Heart right ventricle (tissue), 16 donors: ENCODE measurements at regions not wholly inside any gene's neighbourhood (a gene's known extent, or its start where the extent isn't known, plus 50 kb on each side); places are given as distances from the start of the nearest gene placed in this dataset.

Source experiments
- ATAC-seq, 8 donors: fragments of 200-7000 bp; cut with Tn5 transposase; one replicate each; pipeline ENCODE4 v1.9.1; 2020; ENCODE audit warnings: mild to moderate bottlenecking in 8 of 8, moderate library complexity in 8 of 8, moderate number of reproducible peaks in 1 of 8
- DNase-seq, 2 donors: peaks; one replicate each; pipeline ENCODE4 v3.0.0-alpha.2; 2020
- H3K27ac ChIP-seq, 10 donors: fragments of 200-600 bp; sonication (generic) in 2 of 10; one replicate each; pipeline versions ENCODE4 v1.5.0 to v1.8.0; 2020 to 2022; ENCODE audit warnings: mild to moderate bottlenecking in 3 of 10
- H3K27me3 ChIP-seq, 7 donors: fragments of 200-600 bp; one replicate each; pipeline ENCODE4 v1.8.0; 2021 to 2022; ENCODE audit warnings: mild to moderate bottlenecking in 2 of 7
- H3K36me3 ChIP-seq, 9 donors: fragments of 200-600 bp; sonication (generic) in 1 of 9; one replicate each; pipeline versions ENCODE4 v1.5.0 to v1.8.0; 2020 to 2022; ENCODE audit warnings: mild to moderate bottlenecking in 2 of 9
- H3K4me1 ChIP-seq, 9 donors: fragments of 200-600 bp; sonication (generic) in 1 of 9; one replicate each; pipeline versions ENCODE4 v1.5.0 to v1.8.0; 2020 to 2022; ENCODE audit warnings: mild to moderate bottlenecking in 4 of 9
- H3K4me3 ChIP-seq, 10 donors: fragments of 200-600 bp; sonication (generic) in 2 of 10; one replicate each; pipeline versions ENCODE4 v1.5.0 to v1.8.0; 2020 to 2022; ENCODE audit warnings: mild to moderate bottlenecking in 7 of 10, moderate library complexity in 2 of 10
- H3K9me3 ChIP-seq, 11 donors: fragments of 200-600 bp in 10 of 11; sonication (generic) in 2 of 11; one replicate each; pipeline versions ENCODE4 v1.5.0 to v1.8.0; 2013 to 2022; ENCODE audit warnings: mild to moderate bottlenecking in 2 of 11, control low read depth in 1 of 11, moderate library complexity in 1 of 11
- CTCF ChIP-seq, 9 donors: fragments of 200-600 bp; sonication (generic) in 2 of 9; IDR thresholded peaks; one replicate each; pipeline versions ENCODE4 v1.5.0 to v1.8.0; 2021 to 2022; ENCODE audit warnings: antibody characterized with exemption in 9 of 9, mild to moderate bottlenecking in 5 of 9, moderate library complexity in 1 of 9
- WGBS, 2 donors: extraction: QIAGEN DNeasy Blood & Tissue Kit; methylation state at CpG; one replicate each; pipeline ENCODE4 v1.1.7; 2013; ENCODE audit warnings: inconsistent platforms in 1 of 2; 5-methylcytosine and 5-hydroxymethylcytosine counted together
- intact Hi-C, 10 donors: fragments of 100-400 bp; cut with DNase I; formaldehyde crosslinking; loops; one replicate each; pipeline versions ENCODE4 v1.11.1 to v1.14.2; 2022
- donor health status: Arrhythmogenic right ventricular cardiomyopathy.
- donor health status: ischemic (EF 13 %, LVEDD 7.1; RV severe dilation, severe dysfunction).
- donor health status: healthy with polysubstance abuse.
- donor health status: DM: no; HTN: yes; CAD: no.
- donor health status: DM: no; HTN: no; CAD: no.
- donor health status: ischemic (EF 25% LVEDD 6.9; RV normal size, moderate dysfunction).
- donor health status: ischemic (EF 25% LVEDD 5.7; RV mildly dilated, moderate dysfunction).
- donor health status: healthy.
- donor health status: DM: yes; HTN: yes; CAD: no.
- donor health status: Ischemic cardiomyopathy.
- donor health status: ischemic (EF 35%, LVEDD 5.7; RV mildly dilated, moderate dysfunction).
- donor health status: nonischemic (EF 11% LVEDD 7.7; RV severe dilation, severe dysfunction).
- donor health status: DM: yes; HTN: yes; CAD: no.
- donor health status: PGD.
- donor health status: ischemic (EF 29% LVEDD 5.4; RV normal size, mild dysfunction).
- donor health status: nonischemic (EF 23%, LVEDD 6.1; RV moderate dilation, normal function).

GRCh38 chr2:129263939-129264338 is 715.5 kb upstream of the RAB6C start:
- peaks cover 0 to 5% (median 0%) of the 10 kb centered on the region in 7 donors for H3K27me3 ChIP-seq
- no peaks in the 10 kb centered on the region for H3K36me3 ChIP-seq
- intact Hi-C loops: no loop called here
- no peak overlapping the region for H3K4me3 ChIP-seq
- no peak overlapping the region for H3K27ac ChIP-seq
- ATAC-seq: no peak
- H3K4me1 ChIP-seq: no peaks in the 10 kb centered on the region
- peaks cover 0 to 41% (median 17%) of the 10 kb centered on the region in 11 donors for H3K9me3 ChIP-seq
- no peak for TF ChIP-seq CTCF (IDR thresholded peaks at IDR 0.05)
- no peak for DNase-seq

- DNase-seq (no peak), ATAC-seq (no peak)
- no peak for TF ChIP-seq CTCF (IDR thresholded peaks at IDR 0.05)
- intact Hi-C loops: no loop called here
- H3K4me3 ChIP-seq: no peak overlapping the region
- no peaks in the 10 kb centered on the region for H3K4me1 ChIP-seq
- no peaks in the 10 kb centered on the region for H3K36me3 ChIP-seq
- H3K27ac ChIP-seq: no peak overlapping the region
- H3K27me3 ChIP-seq: peaks cover 0 to 5% (median 0%) of the 10 kb centered on the region in 7 donors
- peaks cover 0 to 44% (median 15%) of the 10 kb centered on the region in 11 donors for H3K9me3 ChIP-seq
These were observed 711.9 kb upstream of the RAB6C start for GRCh38 chr2:129267559-129267958.

- Histone ChIP-seq H3K4me3 (no peak overlapping the region), H3K9me3 (peaks cover 0 to 21% (median 0%) of the 10 kb centered on the region in 11 donors), H3K4me1 (no peaks in the 10 kb centered on the region), H3K27ac (no peak overlapping the region), H3K36me3 (no peaks in the 10 kb centered on the region), H3K27me3 (no peaks in the 10 kb centered on the region)
- WGBS, 2 donors: 89 to 90% methylated on average over 8 of the region's 8 CpGs
- no peak for TF ChIP-seq CTCF (IDR thresholded peaks at IDR 0.05)
- ATAC-seq (no peak), DNase-seq (no peak)
- intact Hi-C loops: no loop called here
These were observed 706.0 kb upstream of the RAB6C start for GRCh38 chr2:129273266-129274037.

GRCh38 chr2:129274038-129274415 is 705.4 kb upstream of the RAB6C start:
- no peaks in the 10 kb centered on the region for H3K4me1 ChIP-seq
- DNase-seq (no peak), ATAC-seq (no peak)
- no peaks in the 10 kb centered on the region for H3K27me3 ChIP-seq
- WGBS, 2 donors: 77 to 92% methylated on average over 2 of the region's 2 CpGs
- H3K36me3 ChIP-seq: no peaks in the 10 kb centered on the region
- no peak for TF ChIP-seq CTCF (IDR thresholded peaks at IDR 0.05)
- intact Hi-C loops: no loop called here
- no peak overlapping the region for H3K27ac ChIP-seq
- H3K4me3 ChIP-seq: no peak overlapping the region
- H3K9me3 ChIP-seq: peaks cover 0 to 20% (median 0%) of the 10 kb centered on the region in 11 donors
